SK-N-SH treated with all-trans-retinoic acid at 6 μM for 48 hours (cell line): ENCODE measurements at regions not wholly inside any gene's neighbourhood (a gene's known extent, or its start where the extent isn't known, plus 50 kb on each side); places are given as distances from the start of the nearest gene placed in this dataset.

Source experiments
- ATAC-seq: fragments of 200-7000 bp; cut with Tn5 transposase; 3 replicates; pipeline ENCODE4 v1.9.1; 2020; ENCODE audit warnings: mild to moderate bottlenecking, moderate library complexity
- CREB5 ChIP-seq: fragments of 250-450 bp; sonication (Bioruptor Pico); IDR thresholded peaks from 2 replicates; pipeline ENCODE4 v1.5.1; 2020; ENCODE audit warnings: low read depth, mild to moderate bottlenecking, moderate library complexity
- CSDC2 ChIP-seq: fragments of 250-450 bp; sonication (Bioruptor Pico); IDR thresholded peaks from 2 replicates; pipeline ENCODE4 v1.5.0; 2020; ENCODE audit warnings: mild to moderate bottlenecking, moderate library complexity
- CSRNP3 ChIP-seq: fragments of 250-450 bp; sonication (Bioruptor Pico); IDR thresholded peaks from 2 replicates; pipeline ENCODE4 v1.5.1; 2021; ENCODE audit warnings: mild to moderate bottlenecking, moderate library complexity
- ESRRG ChIP-seq: fragments of 250-450 bp; sonication (Bioruptor Pico); IDR thresholded peaks from 2 replicates; pipeline ENCODE4 v1.6.1; 2021; ENCODE audit warnings: mild to moderate bottlenecking
- GLIS3 ChIP-seq: fragments of 250-450 bp; sonication (Bioruptor Pico); IDR thresholded peaks from 2 replicates; pipeline ENCODE4 v1.5.0; 2020; ENCODE audit warnings: mild to moderate bottlenecking, moderate library complexity
- ISL1 ChIP-seq: fragments of 250-450 bp; sonication (Bioruptor Pico); IDR thresholded peaks from 2 replicates; pipeline ENCODE4 v2.1.2; 2022; ENCODE audit warnings: mild to moderate bottlenecking, moderate library complexity
- OSR1 ChIP-seq: fragments of 250-450 bp; sonication (Bioruptor Pico); IDR thresholded peaks from 2 replicates; pipeline ENCODE4 v1.8.0; 2022; ENCODE audit warnings: moderate library complexity, mild to moderate bottlenecking, inconsistent platforms
- PPARA ChIP-seq: fragments of 250-450 bp; sonication (Bioruptor Pico); IDR thresholded peaks from 2 replicates; pipeline ENCODE4 v1.5.0; 2020; ENCODE audit warnings: mild to moderate bottlenecking, borderline replicate concordance
- RARB ChIP-seq: fragments of 250-450 bp; sonication (Bioruptor Pico); IDR thresholded peaks from 2 replicates; pipeline ENCODE4 v1.8.0; 2021; ENCODE audit warnings: mild to moderate bottlenecking, moderate library complexity
- SNAI2 ChIP-seq: fragments of 250-450 bp; sonication (Bioruptor Pico); IDR thresholded peaks from 2 replicates; pipeline ENCODE4 v1.5.0; 2020; ENCODE audit warnings: mild to moderate bottlenecking, moderate library complexity
- TCF4 ChIP-seq: fragments of 250-450 bp; sonication (Bioruptor Pico); IDR thresholded peaks from 2 replicates; pipeline ENCODE4 v1.8.0; 2021; ENCODE audit warnings: mild to moderate bottlenecking, moderate library complexity, borderline replicate concordance
- TOX ChIP-seq: fragments of 250-450 bp; sonication (Bioruptor Pico); IDR thresholded peaks from 2 replicates; pipeline ENCODE4 v1.8.0; 2021; ENCODE audit warnings: mild to moderate bottlenecking, moderate library complexity, borderline replicate concordance
- ZC3H10 ChIP-seq: fragments of 250-450 bp; sonication (Bioruptor Pico); IDR thresholded peaks from 2 replicates; pipeline ENCODE4 v1.5.1; 2021; ENCODE audit warnings: mild to moderate bottlenecking, moderate library complexity
- ZFP3 ChIP-seq: fragments of 250-450 bp; sonication (Bioruptor Pico); IDR thresholded peaks from 2 replicates; pipeline ENCODE4 v1.5.0; 2020; ENCODE audit warnings: mild to moderate bottlenecking, moderate library complexity
- ZFP30 ChIP-seq: fragments of 450-650 bp; formaldehyde crosslinking; IDR thresholded peaks from 2 replicates; pipeline ENCODE4 v1.5.0; 2022; ENCODE audit warnings: mild to moderate bottlenecking, moderate library complexity
- ZNF565 ChIP-seq: fragments of 450-650 bp; formaldehyde crosslinking; conservative IDR thresholded peaks from 2 replicates; pipeline ENCODE4 v1.5.0; 2020; ENCODE audit warnings: low read depth, mild to moderate bottlenecking, moderate library complexity
- ZNF8 ChIP-seq: fragments of 450-650 bp; formaldehyde crosslinking; IDR thresholded peaks from 2 replicates; pipeline ENCODE4 v1.5.0; 2020; ENCODE audit warnings: mild to moderate bottlenecking, moderate library complexity
- TF ChIP-seq, protein P1 (sequence below): fragments of 250-450 bp; sonication (Bioruptor Pico); IDR thresholded peaks from 2 replicates; pipeline ENCODE4 v1.5.0; 2020; ENCODE audit warnings: mild to moderate bottlenecking, moderate library complexity
- TF ChIP-seq, protein P2 (sequence below): fragments of 250-450 bp; sonication (Bioruptor Pico); IDR thresholded peaks from 2 replicates; pipeline ENCODE4 v1.8.0; 2020; ENCODE audit warnings: mild to moderate bottlenecking, moderate library complexity, borderline replicate concordance

GRCh38 chr4:29295280-29295679 lies 1424.9 kb upstream of the PCDH7 start (continued):
- TF ChIP-seq CREB5 (CRISPR knock-in tag): no peak
- TF ChIP-seq, all 23 proteins: peak for 0

GRCh38 chr4:29304595-29304994 lies 1415.6 kb upstream of the PCDH7 start:
- TF ChIP-seq ZC3H10 (no peak), CSRNP3 (no peak)
- no peak for ATAC-seq

DNA sequence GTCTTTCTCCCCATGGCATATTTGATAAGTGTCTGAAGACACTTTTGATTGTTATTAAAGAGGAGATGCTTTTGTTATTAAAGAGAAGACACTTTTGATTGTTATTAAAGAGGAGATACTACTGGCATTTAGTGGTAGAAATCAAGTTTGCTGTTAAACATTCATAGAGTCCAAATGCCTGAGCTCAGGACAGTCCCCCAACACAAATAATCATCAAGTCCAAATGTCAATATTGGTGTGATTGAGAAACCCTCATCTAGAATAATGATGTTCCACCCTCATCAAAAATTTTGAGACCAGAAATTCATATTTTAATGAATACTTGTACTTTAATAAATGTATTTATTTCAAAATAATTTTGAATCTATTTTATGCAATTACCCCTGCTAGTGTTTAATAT lies 1412.9 kb upstream of the PCDH7 start:
- TF ChIP-seq CSRNP3 (no peak), PPARA (no peak), ZNF8 (CRISPR knock-in tag) (no peak), ISL1 (no peak), ESRRG (CRISPR knock-in tag) (no peak), ZC3H10 (no peak), RARB (CRISPR knock-in tag) (no peak), GLIS3 (no peak), SNAI2 (CRISPR knock-in tag) (no peak), OSR1 (CRISPR knock-in tag) (no peak), ZFP30 (CRISPR knock-in tag) (no peak), ZNF565 (CRISPR knock-in tag) (no peak), TOX (CRISPR knock-in tag) (no peak), TCF4 (no peak), ZFP3 (CRISPR knock-in tag) (no peak), CSDC2 (CRISPR knock-in tag) (no peak)
- TF ChIP-seq, protein P1, sequence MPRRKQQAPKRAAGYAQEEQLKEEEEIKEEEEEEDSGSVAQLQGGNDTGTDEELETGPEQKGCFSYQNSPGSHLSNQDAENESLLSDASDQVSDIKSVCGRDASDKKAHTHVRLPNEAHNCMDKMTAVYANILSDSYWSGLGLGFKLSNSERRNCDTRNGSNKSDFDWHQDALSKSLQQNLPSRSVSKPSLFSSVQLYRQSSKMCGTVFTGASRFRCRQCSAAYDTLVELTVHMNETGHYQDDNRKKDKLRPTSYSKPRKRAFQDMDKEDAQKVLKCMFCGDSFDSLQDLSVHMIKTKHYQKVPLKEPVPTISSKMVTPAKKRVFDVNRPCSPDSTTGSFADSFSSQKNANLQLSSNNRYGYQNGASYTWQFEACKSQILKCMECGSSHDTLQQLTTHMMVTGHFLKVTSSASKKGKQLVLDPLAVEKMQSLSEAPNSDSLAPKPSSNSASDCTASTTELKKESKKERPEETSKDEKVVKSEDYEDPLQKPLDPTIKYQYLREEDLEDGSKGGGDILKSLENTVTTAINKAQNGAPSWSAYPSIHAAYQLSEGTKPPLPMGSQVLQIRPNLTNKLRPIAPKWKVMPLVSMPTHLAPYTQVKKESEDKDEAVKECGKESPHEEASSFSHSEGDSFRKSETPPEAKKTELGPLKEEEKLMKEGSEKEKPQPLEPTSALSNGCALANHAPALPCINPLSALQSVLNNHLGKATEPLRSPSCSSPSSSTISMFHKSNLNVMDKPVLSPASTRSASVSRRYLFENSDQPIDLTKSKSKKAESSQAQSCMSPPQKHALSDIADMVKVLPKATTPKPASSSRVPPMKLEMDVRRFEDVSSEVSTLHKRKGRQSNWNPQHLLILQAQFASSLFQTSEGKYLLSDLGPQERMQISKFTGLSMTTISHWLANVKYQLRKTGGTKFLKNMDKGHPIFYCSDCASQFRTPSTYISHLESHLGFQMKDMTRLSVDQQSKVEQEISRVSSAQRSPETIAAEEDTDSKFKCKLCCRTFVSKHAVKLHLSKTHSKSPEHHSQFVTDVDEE (CRISPR knock-in tag): no peak
- TF ChIP-seq, protein P2, sequence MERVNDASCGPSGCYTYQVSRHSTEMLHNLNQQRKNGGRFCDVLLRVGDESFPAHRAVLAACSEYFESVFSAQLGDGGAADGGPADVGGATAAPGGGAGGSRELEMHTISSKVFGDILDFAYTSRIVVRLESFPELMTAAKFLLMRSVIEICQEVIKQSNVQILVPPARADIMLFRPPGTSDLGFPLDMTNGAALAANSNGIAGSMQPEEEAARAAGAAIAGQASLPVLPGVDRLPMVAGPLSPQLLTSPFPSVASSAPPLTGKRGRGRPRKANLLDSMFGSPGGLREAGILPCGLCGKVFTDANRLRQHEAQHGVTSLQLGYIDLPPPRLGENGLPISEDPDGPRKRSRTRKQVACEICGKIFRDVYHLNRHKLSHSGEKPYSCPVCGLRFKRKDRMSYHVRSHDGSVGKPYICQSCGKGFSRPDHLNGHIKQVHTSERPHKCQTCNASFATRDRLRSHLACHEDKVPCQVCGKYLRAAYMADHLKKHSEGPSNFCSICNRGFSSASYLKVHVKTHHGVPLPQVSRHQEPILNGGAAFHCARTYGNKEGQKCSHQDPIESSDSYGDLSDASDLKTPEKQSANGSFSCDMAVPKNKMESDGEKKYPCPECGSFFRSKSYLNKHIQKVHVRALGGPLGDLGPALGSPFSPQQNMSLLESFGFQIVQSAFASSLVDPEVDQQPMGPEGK (CRISPR knock-in tag): no peak
- ATAC-seq: no peak

DNA sequence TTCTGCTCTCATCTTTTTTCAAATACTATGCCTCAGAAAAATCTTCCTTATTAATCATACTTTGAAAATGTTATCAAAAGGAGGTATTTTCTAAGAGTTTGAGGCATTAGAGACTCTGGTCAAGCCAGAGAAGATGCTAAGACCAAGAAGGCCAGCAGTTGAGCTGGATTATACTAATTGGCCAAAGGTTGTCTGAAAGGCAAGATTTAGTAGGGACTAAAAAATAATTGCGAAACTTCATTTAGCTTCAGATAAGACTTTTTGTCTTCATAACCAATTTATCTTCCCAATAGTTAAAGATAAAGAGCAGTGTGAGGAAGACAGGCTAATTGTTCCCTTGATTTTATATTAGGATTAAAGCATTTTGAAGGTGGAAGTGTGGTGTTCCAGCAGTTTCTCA lies 1412.4 kb upstream of the PCDH7 start:
- TF ChIP-seq RARB (CRISPR knock-in tag) (no peak), TCF4 (no peak), CSRNP3 (no peak)
- ATAC-seq: no peak
